OCI-LY3 (cell line): ENCODE measurements at regions not wholly inside any gene's neighbourhood (a gene's known extent, or its start where the extent isn't known, plus 50 kb on each side); places are given as distances from the start of the nearest gene placed in this dataset.

ENCODE experiments used
- H2AFZ ChIP-seq: fragments of 200-600, 300-600 bp; shearing (Covaris generic); 2 replicates; pipeline ENCODE4 v1.6.0; 2014; ENCODE audit warnings: antibody characterized with exemption, low read depth, low read length
- H3K27ac ChIP-seq: fragments of 200-600, 300-600 bp; sonication (generic); 2 replicates; pipeline ENCODE4 v1.5.1; 2014; ENCODE audit warnings: mild to moderate bottlenecking, low read length, moderate library complexity, mixed read lengths
- H3K27me3 ChIP-seq: fragments of 200-600, 300-600 bp; sonication (generic); 2 replicates; pipeline ENCODE4 v1.6.1; 2014; ENCODE audit warnings: low read depth, low read length, mixed read lengths
- H3K36me3 ChIP-seq: fragments of 200-600, 300-600 bp; sonication (generic); replicated peaks from 2 replicates; pipeline ENCODE3; 2014; ENCODE audit warnings: low read depth, low read length, mixed read lengths
- H3K4me1 ChIP-seq: fragments of 300-600, 200-600 bp; sonication (generic); 2 replicates; pipeline ENCODE4 v1.6.1; 2014; ENCODE audit warnings: low read length, mixed read lengths
- H3K4me2 ChIP-seq: fragments of 200-600, 300-600 bp; sonication (generic); 2 replicates; pipeline ENCODE4 v1.6.1; 2014; ENCODE audit warnings: low read length, mixed read lengths
- H3K4me3 ChIP-seq: fragments of 300-600, 200-600 bp; sonication (generic); 2 replicates; pipeline ENCODE4 v1.5.1; 2014; ENCODE audit warnings: antibody characterized with exemption, mild to moderate bottlenecking, low read length, moderate library complexity
- H3K79me2 ChIP-seq: fragments of 300-600, 200-600 bp; shearing (Covaris generic); 2 replicates; pipeline ENCODE4 v1.6.1; 2014; ENCODE audit warnings: mild to moderate bottlenecking, low read length, mixed read lengths
- H3K9ac ChIP-seq: fragments of 300-600, 200-600 bp; shearing (Covaris generic); 2 replicates; pipeline ENCODE4 v1.6.0; 2014; ENCODE audit warnings: mild to moderate bottlenecking, low read length, moderate library complexity
- H3K9me3 ChIP-seq: fragments of 200-600, 300-600 bp; shearing (Covaris generic); 2 replicates; pipeline ENCODE4 v1.6.1; 2014; ENCODE audit warnings: low read length, mixed read lengths; ENCODE audit not compliant: insufficient read depth
- H4K20me1 ChIP-seq: fragments of 200-600, 300-600 bp; sonication (generic); 2 replicates; pipeline ENCODE4 v1.6.1; 2016; ENCODE audit warnings: low read length, mixed read lengths; ENCODE audit not compliant: insufficient read depth
- CTCF ChIP-seq: fragments of 200-600, 300-600 bp; sonication (generic); IDR thresholded peaks from 2 replicates; pipeline ENCODE4 v1.5.1; 2014; ENCODE audit warnings: antibody characterized with exemption, low read length, low read depth
- EZH2phosphoT487 ChIP-seq: fragments of 200-600 bp; shearing (Covaris generic); IDR thresholded peaks from 2 replicates; pipeline ENCODE4 v1.6.1; 2018; ENCODE audit warnings: antibody characterized with exemption, mixed run types, low read depth

- Histone ChIP-seq H3K27ac (no peak overlapping the region), H3K9me3 (no peaks in the 10 kb centered on the region), H3K4me3 (no peak overlapping the region), H4K20me1 (no peaks in the 10 kb centered on the region), H3K36me3 (no peaks in the 10 kb centered on the region), H2AFZ (no peak overlapping the region), H3K4me2 (no peak overlapping the region), H3K4me1 (no peaks in the 10 kb centered on the region), H3K79me2 (no peaks in the 10 kb centered on the region), H3K27me3 (no peaks in the 10 kb centered on the region), H3K9ac (no peak overlapping the region)
- TF ChIP-seq CTCF (no peak), EZH2phosphoT487 (no peak)
Observed at GRCh38 chrX:8897259-8897658, 96.1 kb upstream of the FAM9A start.

- no peak overlapping the region for H3K9ac ChIP-seq
- H4K20me1 ChIP-seq, result no peaks in the 10 kb centered on the region
- H3K9me3 ChIP-seq, result no peaks in the 10 kb centered on the region
- H3K4me1 ChIP-seq, result no peaks in the 10 kb centered on the region
- no peak overlapping the region for H3K4me3 ChIP-seq
- H3K79me2 ChIP-seq, result no peaks in the 10 kb centered on the region
- no peak overlapping the region for H3K4me2 ChIP-seq
- no peak for TF ChIP-seq EZH2phosphoT487
- no peak for TF ChIP-seq CTCF
- no peak overlapping the region for H3K27ac ChIP-seq
- no peaks in the 10 kb centered on the region for H3K27me3 ChIP-seq
- H2AFZ ChIP-seq, result no peak overlapping the region
- no peaks in the 10 kb centered on the region for H3K36me3 ChIP-seq
Observed at GRCh38 chrX:8890794-8891193, 89.6 kb upstream of the FAM9A start.

- Histone ChIP-seq H3K79me2 (no peaks in the 10 kb centered on the region), H4K20me1 (no peaks in the 10 kb centered on the region), H2AFZ (no peak overlapping the region), H3K36me3 (no peaks in the 10 kb centered on the region), H3K4me3 (no peak overlapping the region), H3K9ac (no peak overlapping the region), H3K4me2 (no peak overlapping the region), H3K4me1 (no peaks in the 10 kb centered on the region), H3K9me3 (no peaks in the 10 kb centered on the region), H3K27me3 (no peaks in the 10 kb centered on the region), H3K27ac (no peak overlapping the region)
- no peak for TF ChIP-seq CTCF
- TF ChIP-seq EZH2phosphoT487, result no peak
Observed at GRCh38 chrX:8887004-8887403, 85.8 kb upstream of the FAM9A start.

GRCh38 chrX:8879750-8880149 lies 78.6 kb upstream of the FAM9A start:
- H3K4me1 ChIP-seq, result no peaks in the 10 kb centered on the region
- H3K27me3 ChIP-seq, result no peaks in the 10 kb centered on the region
- no peaks in the 10 kb centered on the region for H3K9me3 ChIP-seq
- no peaks in the 10 kb centered on the region for H3K36me3 ChIP-seq
- no peaks in the 10 kb centered on the region for H3K79me2 ChIP-seq
- no peak overlapping the region for H3K4me2 ChIP-seq
- no peak overlapping the region for H2AFZ ChIP-seq
- no peak overlapping the region for H3K9ac ChIP-seq
- TF ChIP-seq CTCF, result peak; percentile 32
- TF ChIP-seq EZH2phosphoT487, result no peak
- H3K27ac ChIP-seq, result no peak overlapping the region
- no peaks in the 10 kb centered on the region for H4K20me1 ChIP-seq
- no peak overlapping the region for H3K4me3 ChIP-seq
